ENCODE measurements at regions not wholly inside any gene's neighbourhood (a gene's known extent, or its start where the extent isn't known, plus 50 kb on each side); places are given as distances from the start of the nearest gene placed in this dataset.
A peak's percentile ranks its signal among the peaks of the same experiment; 100 is the strongest.

- FAIRE-seq, result no peak
Measured at GRCh38 chr1:198042168-198042567, 114.6 kb upstream of the NEK7 start.

GRCh38 chr1:198047913-198048312 is 108.9 kb upstream of the NEK7 start:
- FAIRE-seq, result no peak

DNA sequence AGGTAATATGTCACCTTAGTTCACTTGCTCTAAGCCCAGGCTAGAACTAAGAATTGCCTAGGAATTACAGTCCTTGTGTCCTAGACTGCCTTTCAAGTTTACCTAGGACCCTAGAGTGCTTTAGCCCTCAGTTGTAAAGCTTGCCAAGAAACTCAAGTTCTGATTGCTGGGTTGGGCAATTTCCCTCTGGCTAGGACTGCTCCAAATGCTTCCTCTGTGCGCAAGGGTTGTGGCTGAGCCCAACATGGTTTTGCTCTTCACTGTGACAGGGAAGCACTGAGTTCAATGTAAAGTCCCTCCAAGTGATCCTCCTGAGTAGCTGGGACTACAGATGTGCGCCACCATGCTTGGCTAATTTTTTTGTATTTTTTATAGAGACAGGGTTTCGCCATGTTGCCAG is 102.3 kb upstream of the NEK7 start:
- FAIRE-seq, result no peak

DNA sequence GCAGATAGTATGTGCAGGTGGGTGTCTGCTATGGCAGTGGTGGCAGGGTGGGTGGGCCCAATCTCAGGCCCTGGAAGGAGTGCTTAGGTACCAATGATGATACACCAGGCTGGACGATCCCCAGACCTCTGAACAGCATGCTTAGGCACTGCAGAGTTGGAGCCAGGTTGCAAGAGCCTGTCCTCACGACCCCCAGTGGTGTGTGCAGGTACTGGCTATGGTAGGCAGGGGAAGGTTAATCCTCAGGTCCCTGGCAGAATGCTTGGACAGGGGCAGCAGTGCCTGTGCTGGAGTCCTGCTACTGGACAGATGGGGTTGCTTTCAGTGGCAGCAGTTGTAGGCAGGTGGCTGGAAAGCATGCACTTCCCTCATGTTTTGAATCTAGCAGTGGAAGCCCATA is 100.5 kb upstream of the NEK7 start:
- FAIRE-seq, result no peak

- no peak for FAIRE-seq
Measured at GRCh38 chr1:198064181-198064580, 92.6 kb upstream of the NEK7 start.

- no peak for FAIRE-seq
Measured at GRCh38 chr1:198068285-198068684, 88.5 kb upstream of the NEK7 start.

DNA sequence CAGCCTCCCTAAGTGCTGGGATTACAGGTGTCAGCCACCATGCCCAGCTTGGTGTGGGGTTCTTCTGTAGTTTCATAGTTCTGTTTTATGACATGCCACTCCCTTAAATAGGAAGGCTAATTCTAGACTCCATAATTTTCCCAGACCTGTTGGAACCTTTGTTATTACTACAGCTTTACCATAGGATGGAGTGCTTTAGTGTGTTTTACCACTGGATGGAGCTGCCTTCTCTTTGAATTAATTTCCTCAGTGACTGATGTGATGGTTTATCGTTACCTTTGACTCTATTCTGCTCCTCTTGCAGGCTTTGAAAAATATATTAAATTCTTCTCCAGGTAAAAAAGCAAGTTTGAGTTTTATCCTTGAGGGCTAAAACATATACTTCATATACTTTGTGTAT is 84.6 kb upstream of the NEK7 start:
- FAIRE-seq, result no peak

DNA sequence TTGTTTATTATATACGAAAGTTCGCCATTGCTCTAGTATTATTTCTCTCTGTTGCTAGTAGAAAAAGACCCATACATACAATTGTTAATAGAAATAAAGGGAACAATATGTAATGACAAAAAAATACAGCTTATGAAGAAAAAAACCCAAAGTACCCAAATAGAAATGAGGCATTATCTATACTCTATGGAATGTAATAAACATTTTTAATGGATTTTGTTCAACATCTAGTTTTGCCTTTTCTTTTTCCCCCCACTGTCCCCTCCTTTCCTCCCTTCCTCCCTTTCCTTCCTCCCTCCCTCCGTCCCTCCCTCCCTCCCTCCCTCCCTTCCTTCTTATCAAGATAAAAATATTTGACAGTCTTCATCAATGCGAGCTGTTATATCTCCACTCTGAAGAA is 81.5 kb upstream of the NEK7 start:
- no peak for FAIRE-seq

- FAIRE-seq, result no peak
Measured at GRCh38 chr1:198079432-198079951, 77.3 kb upstream of the NEK7 start.

- no peak for FAIRE-seq
Measured at GRCh38 chr1:198082576-198082975, 74.2 kb upstream of the NEK7 start.

- FAIRE-seq, result no peak
Measured at GRCh38 chr1:198083549-198083948, 73.2 kb upstream of the NEK7 start.

DNA sequence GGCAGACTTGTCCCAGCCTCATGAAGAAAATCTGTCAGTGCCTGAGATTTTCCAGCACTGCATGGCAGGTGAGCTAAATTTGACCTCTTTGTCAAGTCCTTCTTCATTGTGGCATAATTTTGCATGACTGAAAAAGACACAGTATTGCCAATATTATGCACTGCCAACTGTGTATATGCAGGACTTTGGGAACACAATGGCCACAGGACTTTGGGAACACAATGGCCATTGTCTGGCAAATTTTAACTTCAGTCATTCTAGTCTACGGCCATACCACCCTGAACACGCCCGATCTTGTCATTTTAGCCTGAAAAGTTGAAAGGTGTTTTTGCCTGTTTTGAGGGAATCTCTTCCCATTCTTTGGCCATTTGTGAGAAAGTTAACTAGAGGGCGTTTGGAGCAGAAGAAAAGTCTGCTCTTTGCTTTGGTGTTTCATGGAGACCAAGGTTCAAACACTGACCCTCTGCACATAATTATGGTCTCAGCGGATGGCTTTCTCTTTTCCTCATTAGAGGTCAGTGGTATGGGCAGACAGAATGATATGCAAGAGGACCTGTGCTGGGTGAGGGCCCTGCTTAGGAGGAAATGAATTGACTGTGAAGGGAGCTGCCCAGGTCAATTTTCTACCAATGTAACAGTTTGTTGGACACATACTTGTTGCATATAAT is 72.4 kb upstream of the NEK7 start:
- FAIRE-seq, result no peak

DNA sequence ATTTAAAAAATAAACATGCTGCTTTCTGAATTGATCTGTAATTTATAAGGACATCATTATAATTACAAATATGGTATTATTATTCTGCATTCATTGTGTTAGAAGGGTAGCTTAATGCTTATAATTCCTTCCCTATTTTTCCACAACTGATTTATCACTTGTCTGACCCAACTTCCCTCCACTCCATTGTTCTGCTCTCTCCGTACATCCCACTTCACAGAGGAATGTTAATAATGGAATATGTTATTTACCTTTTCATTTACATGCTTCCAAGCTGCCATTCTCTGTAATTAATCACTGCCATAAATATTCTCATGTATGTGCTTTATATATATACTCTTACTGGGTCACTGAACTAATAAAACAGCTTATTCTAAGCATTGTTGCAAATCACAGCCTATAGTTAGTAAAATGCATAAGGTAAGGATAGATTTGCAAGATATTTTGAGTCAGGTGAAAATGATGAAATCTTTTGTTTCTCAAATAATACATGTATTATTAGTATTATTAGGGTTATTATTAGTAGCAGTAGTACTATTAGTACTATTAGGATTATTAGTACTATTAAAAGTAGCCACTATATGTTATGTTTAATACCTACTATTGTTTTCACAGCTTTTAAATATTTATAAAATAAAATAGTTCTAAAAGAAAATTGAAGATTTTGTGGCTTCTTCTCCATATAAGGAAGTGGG is 70.6 kb upstream of the NEK7 start:
- no peak for FAIRE-seq

DNA sequence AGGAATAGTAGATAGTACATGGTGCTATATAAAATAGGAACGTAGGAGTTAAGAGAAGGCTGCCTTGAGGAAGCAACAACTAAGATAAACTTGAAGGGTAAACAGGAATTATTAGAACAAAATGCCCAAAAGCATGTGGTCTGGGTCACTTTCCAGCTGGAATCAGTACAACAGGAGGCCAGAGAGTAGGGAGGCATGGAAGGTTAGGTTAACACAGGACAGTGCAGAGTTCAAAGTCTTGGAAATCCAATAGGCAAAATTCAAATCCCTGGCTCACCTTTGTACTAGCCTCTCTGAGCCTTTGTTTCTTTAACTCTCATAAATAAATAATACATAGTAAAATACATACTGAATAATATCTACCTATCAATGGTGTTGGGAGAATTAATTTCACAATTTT is 69.0 kb upstream of the NEK7 start:
- FAIRE-seq, result no peak

GRCh38 chr1:198088360-198089071 is 68.3 kb upstream of the NEK7 start:
- peak; percentile 83 for FAIRE-seq

DNA sequence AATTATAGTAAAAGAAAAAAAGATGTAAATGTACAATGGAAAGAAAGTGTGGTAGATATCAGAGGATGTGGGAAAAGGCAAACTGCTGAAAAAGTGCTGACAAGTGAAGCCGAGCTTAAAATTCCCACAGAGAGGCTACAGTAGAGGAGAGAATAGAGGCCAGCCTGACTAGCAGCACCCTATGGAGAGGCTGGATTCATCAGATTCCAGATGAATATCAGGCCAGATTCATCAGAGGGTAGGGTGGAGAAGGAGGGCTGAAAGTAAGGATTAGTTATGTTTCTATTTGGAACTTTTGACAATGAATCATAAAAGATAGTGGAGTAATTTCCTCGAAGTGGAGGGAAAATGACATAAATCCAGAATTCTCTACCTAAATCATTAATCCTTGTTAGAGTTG is 60.4 kb upstream of the NEK7 start:
- FAIRE-seq, result no peak

DNA sequence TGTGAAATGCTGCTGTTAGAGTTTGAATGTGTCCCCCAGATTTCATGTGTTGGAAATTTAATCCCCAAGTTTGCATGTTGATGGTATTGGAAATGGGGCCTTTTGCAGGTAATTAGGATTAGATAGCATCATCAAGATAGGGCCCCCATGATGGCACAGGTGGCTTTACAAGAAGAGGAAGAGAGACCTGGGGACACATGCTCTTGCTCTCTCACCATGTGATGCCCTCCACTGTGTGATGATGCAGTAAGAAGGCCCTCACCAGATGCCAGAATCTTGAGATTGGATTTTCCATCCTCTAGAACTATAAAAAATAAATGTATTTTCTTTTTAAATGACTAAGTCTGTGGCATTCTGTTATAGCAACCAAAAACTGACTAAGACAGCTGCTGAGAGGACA is 57.0 kb upstream of the NEK7 start:
- FAIRE-seq, result no peak

- FAIRE-seq, result no peak
Measured at GRCh38 chr1:198101716-198102453, 54.9 kb upstream of the NEK7 start.

DNA sequence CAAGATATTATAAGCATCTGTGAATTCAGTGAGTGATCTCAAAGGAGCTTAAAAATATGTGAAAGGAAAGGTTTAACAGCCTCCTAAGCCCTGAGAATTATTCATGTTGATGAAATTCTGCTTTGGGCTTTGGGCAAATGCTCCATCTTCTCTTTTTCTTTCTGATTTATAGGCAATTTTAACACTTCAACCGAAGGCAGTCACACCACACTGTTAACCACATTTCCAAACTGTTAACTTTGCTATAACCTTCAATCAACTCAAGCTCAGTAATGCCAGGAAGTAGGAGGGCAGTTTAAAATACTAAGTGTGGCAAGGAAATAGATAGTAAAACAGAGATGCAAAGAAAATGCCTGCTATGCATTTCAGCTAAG is 54.4 kb upstream of the NEK7 start:
- no peak for FAIRE-seq

- FAIRE-seq, result no peak
Measured at GRCh38 chr1:198105185-198105584, 51.6 kb upstream of the NEK7 start.

- FAIRE-seq, result no peak
Measured at GRCh38 chr1:198106011-198106410, 50.8 kb upstream of the NEK7 start.

Data from A204.1 (cell line).